AG20443 (cell line): ENCODE measurements at regions not wholly inside any gene's neighbourhood (a gene's known extent, or its start where the extent isn't known, plus 50 kb on each side); places are given as distances from the start of the nearest gene placed in this dataset.
A peak's percentile ranks its signal among the peaks of the same experiment; 100 is the strongest.
"Not testable (repeated sequence)": the region's sequence is repeated elsewhere in the genome, so short reads cannot be mapped to it uniquely, and the experiment has no call there.

ENCODE experiments used
- DNase-seq: peaks from one replicate; pipeline ENCODE4 v3.0.0; 2012; ENCODE audit warnings: low spot score, mixed read lengths

DNA sequence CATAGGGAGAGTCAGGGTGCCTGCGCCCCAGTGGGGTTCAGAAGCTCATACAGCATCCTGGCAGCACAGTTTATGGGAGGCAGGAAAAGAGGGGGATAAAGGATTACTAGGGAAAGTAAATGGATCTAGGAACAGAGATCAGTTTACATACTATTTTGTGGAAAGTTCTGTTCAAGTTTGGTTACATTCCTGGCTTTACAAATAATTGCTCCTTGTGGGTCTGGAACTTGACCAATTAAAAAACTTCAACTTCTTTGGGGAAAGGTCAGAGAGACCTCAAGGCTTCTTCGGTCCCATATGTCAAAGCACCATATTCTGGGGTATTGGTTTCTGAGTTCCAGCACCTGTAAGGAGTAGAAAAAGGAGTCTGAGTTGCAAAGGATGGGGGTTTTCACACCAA lies 64.1 kb downstream of the ZDHHC19 start:
- no peak for DNase-seq

DNA sequence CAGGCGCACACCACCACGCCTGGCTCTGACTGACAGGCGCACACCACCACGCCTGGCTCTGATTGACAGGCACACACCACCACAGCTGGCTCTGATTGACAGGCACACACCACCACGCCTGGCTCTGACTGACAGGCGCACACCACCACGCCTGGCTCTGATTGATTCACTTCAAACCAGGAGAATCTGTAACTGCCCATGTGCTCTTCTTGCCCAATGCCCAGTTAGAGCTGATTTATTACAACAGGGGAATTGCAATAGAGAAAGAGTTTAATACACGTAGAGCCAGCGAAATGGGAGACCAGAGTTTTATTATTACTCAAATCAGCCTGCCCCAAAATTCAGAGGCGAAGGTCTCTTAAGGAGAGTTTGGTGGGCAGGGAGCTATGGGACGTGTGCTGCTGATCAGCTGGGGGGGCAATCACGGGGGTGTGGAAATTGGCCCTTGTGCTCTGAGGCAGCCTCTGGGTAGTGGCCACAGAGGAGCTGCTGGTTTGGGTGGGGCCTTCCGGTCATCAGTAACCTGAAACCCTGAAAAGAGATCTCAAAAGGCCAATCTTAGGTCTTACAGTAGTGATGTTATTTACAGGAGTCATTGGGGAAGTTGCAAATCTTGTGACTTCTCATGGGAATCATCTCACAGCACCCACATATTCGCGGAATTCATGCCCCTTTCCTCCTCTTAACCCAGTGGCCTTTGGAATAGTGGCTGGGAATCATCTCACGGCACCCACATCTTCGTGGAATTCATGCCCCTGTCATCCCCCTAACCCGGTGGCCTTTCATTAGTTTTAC lies 63.8 kb upstream of the TFRC start:
- DNase-seq: no peak

DNA sequence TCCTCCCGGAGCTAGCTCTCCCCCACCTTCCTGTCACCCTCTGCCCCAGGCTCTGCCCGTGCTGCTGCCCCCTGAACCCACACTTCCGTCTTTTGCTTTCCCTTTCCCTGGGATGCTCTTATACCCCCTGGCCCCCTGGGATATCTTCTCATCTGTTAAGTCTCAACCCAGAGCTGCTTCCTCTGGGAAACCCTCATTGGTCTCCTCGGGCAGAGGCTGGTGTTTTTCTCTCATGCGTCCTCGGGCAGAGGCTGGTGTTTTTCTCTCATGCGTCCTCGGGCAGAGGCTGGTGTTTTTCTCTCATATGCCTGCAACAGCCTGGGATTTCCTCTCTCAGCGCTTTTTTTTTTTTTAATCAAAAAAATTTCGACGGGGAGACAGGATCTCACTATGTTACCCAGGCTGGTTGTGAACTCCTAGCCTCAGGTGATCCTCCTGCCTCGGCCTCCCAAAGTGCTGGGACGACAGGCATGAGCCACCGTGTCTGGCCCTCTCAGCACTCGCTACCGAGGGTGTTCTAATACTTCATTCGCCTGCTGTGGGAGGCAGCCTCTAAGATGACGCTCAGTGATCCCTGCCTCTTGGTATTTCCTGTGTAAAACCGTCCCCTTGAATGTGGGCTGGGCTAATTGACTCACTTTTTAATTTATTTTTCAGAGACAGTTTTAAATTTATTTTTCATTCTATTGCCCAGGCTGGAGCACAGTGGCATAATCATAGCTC lies 62.7 kb upstream of the TFRC start:
- DNase-seq: peak; percentile 76

DNA sequence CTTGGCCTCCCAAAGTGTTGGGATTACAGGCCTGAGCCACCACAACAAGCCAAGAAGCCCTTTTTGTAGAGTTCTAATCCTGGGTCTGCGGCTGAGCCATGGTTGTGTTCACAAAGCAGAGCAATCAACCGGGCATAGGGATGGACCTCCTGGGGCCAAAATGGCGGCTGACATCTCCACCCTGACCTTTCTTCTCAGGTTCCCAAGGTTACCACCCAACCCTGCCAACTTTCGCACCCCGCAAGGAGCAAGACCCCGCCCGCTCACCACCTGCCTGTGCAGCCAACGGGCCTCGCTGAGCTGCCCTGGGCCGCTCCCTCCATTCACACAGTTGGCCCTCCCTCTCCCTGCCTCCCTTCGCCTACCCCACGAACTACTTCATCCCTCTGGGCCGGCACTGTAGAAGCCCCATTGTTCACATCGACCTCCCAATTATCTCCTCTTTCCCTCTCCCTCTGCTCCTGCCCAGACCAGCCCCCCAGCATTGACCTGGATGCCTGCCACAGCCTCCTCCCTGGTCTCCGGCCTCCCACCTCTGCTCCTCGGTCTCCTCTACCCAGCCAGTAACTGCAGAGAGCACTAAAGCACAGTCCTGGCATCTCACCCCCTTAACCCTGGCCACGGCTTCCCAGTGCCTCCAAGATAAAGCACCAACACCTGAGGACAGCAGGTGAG lies 62.0 kb upstream of the TFRC start:
- DNase-seq: no peak

DNA sequence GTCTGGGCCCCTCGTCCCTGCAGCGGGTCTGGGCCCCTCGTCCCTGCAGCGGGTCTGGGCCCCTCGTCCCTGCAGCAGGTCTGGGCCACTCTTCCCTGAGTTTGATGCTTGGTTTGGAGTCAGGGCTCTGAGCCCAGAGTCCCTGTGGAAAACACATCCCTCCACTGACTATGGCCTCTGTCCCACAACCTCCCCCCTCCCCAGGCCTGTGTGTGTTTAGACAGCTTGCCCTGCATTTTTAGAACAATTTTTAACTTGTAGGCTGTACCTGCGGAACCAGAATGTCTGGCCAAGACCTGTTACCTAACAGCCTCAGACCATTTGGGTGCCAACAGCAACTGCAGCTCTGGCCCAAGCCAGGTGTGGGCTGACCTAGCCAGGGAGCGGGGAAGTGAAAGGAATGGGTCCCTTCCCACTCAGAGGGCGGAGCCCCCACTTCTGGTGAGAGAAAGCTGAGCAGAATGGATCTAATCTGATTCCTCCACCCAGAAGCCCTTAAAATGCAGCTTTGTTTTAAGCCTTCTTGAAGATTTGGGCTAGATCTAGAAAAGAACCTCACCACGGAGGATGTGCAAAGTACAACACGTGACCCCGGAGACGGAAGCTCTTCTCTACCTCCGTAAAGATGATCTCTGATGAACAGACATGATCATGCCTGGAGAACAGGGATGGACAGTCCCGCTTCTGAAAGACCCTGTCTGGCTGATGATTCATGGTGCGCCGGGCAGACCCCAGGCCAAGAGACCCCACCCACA lies 60.5 kb upstream of the TFRC start:
- DNase-seq: no peak

DNA sequence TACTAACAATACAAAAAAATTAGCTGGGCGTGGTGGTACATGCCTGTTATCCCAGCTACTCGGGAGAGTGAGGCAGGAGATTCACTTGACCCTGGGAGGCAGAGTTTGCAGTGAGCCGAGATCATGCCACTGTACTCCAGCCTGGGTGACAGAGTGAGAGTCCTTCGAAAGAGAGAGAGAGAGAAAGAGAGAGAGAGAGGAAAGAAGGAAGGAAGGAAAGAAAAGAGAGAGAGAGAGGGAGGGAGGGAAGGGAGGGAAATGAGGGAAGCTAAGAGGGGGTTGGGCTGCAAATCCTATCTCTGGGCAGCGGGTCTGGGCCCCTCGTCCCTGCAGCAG lies 59.9 kb upstream of the TFRC start:
- no peak for DNase-seq

DNA sequence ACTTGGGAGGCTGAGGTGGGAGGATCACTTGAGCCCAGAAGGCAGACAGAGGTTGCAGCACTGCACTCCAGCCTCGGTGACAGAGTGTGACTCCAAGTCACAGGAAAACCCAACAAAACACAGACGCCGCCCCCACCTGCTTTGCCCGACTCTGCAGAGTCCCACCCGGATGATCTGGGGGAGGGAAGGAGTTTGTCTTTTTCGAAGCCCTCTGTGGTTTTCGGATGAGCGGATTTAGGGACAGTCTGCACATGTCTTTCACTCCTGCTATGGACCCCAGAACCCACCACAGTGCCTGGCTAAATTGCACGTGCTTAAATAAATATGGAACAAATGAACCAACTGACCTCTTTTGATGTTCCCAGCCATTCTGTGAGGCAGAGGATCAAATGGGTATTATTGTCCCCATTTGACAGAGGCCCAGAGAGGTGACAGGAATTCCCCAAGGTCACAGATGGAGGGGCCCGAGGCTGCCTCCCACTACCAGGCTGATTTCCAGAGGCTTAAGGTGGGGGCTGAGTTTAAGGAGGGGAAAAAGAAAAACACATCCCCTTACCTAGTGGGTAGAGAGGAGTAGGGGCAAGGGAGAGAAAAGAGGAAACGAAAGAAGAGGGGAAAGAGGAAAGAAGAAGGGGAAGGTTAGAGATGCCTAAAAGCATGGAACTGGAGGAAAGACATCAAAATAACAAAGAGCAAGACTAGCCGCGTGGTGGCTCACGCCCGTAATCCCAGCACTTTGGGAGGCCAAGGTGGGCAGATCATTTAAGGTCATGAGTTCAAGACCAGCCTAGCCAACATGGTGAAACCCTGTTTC lies 59.4 kb upstream of the TFRC start:
- no peak for DNase-seq

DNA sequence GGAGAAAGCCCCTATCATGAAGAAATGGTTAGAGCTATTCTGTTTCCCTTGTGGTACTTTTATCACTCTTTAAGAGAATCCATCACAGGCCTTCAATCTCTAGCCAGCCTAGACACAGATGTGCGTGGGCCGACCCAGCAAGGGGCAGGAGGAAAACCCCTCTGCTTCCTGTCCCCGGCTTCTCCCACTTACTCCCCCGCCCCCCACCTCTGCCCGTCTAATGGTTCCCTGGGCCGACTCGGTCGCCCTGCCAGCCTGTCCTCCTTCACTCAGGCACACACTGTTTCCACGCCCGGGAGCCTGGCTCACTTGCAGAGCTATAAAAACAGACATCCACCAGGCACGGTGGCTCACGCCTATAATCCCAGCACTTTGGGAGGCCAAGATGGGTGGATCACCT lies 58.3 kb upstream of the TFRC start:
- no peak for DNase-seq

DNA sequence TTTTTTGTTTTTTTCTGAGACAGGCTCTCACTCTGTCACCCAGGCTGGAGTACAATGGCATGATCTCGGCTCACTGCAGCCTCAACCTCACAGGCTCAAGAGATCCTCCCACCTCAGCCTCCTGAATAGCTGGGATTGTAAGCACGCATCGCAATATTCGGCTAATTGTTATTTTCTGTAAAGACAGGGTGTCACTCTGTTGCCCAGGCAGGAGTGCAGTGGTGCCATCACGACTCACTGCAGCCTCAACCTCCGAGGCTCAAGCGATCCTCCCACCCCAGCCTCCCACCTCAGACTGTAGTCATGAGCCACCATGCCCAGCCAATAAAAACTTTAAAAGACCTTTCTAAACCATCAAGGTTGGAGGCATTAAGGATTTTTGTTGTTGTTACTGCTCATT lies 57.4 kb upstream of the TFRC start:
- DNase-seq: no peak

DNA sequence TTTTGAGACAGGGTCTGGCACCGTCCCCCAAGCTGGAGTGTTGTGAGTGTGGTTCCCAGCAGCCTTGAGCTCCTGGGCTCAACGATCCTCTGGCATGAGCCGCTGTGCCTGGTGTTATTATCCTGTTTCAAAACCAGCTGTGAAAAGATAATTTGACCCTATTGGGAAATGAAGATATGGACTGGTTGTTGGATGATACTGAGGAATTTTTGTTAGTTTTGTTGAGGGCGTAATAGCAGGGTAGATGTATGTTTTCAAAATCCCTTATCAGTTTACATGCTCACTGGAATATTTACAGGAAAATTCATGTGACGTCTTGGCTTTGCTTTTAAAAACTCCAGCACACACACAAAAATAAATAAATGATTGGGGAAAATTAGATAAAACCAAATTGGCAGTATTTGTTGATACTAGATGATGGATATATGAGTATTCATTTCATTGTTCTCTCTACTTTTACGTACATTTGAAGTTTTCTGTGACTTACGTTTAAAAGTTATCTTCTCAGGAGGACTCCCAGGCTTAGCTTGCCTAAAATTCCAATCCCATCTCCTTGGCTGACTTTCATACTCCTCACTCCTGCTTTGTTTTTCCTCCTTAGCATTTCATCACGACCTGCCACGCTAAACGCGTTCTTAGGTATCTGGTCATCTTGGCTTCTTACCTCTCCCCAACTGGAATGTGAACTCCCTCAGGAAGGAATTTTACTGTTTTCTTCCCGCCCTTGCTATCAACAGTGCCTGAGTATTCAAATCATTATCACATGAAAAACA lies 56.8 kb upstream of the TFRC start:
- no peak for DNase-seq

DNA sequence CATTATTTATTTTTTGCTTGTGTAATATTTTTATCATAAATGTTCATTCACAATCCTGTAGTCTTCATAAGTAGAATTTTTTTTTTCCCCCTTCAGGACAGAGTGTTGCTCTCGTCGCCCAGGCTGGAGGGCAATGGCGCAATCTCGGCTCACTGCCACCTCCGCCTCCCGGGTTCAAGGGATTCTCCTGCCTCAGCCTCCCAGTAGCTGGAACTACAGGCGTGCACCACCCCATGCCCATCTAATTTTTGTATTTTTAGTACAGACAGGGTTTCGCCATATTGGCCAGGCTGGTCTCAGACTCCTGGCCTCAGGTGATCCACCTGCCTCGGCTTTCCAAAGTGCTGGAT lies 54.7 kb upstream of the TFRC start:
- not testable (repeated sequence) for DNase-seq

DNA sequence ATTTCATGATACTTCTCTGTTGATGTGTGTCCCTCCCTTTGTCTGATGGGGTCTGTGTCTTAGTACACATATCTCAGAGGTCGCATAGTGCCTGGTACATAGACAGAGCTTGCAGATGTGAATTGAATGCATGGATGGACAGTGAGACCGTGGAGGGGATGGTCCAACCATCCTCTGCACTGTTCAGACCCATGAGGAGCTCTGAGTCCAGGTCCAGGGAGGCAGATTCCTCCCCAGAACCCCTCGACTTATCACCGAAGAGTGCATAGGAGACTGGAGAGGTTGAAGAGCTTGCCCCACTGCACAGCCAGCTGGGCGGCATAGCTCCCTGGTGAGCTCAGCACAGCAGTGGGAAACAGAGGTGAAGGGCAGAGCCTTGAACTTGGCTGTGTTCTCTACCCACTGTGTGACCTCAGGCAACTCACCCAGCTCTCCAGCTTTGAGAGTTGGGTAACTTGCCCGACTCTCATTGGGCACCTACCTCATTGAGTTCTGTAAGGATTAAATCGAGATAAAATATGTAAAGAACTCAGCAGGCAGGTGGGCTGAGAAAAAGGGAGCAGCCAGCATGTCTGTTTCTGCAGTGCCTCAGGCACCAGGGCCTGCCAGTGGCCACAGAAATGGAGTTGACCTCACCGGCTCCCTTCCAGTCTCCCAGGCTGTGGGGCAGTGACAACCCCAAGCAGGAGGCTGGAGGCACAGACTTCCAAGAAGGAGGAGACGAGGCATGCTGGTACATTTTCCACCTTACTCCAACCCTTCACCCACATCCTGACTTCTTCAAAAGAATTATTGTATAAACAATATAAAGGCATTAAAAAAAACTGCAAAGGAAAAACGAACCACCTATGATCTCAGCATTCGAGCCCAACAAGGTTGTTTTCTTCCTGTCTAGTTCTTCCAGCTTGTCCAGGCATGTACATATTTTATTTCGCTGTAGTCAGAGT lies 54.1 kb upstream of the TFRC start:
- DNase-seq: peak; percentile 34

DNA sequence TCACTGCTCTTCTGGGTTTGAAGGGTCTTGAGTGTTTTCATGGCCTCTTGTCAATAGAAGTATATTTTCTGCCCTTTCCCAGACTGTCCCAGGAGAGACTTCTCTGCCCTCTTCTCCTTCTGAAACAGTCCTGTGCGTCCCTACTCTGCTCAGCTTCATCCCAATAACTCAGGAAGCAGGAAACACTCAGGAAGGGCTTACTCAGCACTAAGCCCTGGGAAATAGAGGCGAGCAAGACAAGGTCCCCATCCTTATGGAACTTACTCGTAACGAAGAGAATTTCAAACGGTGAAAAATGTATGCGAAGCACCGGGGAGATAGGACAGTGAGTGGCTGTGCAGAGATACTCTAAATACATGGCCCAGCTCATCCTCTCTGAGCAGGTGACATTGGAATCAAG lies 52.8 kb upstream of the TFRC start:
- DNase-seq: no peak

DNA sequence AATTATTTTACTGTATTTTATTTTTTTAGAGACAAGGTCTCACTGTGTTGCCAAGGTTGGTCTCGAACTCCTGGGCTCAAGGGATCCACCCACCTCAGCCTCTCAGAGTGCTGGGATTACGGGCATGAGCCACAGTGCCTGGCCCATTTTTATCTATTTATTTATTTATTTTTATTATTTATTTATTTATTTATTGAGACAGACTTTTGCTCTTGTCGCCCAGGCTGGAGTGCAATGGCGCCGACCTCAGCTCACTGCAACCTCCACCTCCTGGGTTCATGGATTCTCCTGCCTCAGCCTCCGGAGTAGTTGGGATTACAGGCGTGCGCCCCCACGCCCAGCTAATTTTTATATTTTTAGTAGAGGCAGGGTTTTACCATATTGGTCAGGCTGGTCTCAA lies 52.0 kb upstream of the TFRC start:
- DNase-seq: not testable (repeated sequence)

DNA sequence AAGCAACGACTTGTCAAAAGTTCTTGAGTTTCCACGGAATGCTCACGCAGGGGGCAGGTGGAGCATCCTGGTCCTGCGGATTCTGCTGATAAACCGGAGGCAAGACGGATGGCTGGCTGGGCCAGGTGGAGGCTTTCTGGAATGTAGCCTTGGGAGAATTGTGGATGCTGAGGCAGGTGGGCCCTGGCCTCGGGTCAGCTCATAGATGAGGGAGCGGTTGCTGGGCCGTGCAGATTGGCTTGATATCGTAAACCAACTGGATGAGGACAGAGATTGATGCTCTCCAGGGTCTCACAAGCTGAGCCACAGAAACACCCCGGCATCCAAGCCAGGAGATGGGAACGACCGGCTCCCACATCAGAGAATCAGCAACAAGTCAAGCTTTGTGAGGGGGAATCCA lies 50.0 kb upstream of the TFRC start:
- no peak for DNase-seq
